Stomach (tissue), 8 donors: ENCODE measurements at regions not wholly inside any gene's neighbourhood (a gene's known extent, or its start where the extent isn't known, plus 50 kb on each side); places are given as distances from the start of the nearest gene placed in this dataset.

ENCODE experiments used
- DNase-seq, 2 donors: peaks; one replicate each; pipeline versions ENCODE4 v3.0.0 to v3.0.0-alpha.2; 2013 to 2019
- H3K27ac ChIP-seq, 5 donors: fragments of 200-600 bp in 4 of 5; sonication (generic) in 4 of 5; one replicate each; pipeline ENCODE4 v1.5.1; 2013 to 2019; ENCODE audit warnings: mild to moderate bottlenecking in 1 of 5, moderate library complexity in 1 of 5
- H3K27me3 ChIP-seq, 3 donors: fragments of 200-600 bp; sonication (generic); one replicate each; pipeline ENCODE4 v1.5.1; 2017 to 2019; ENCODE audit warnings: mixed run types in 1 of 3
- H3K36me3 ChIP-seq, 4 donors: fragments of 200-600 bp; sonication (generic); 1 replicate in 3 of 4; 2 replicates in 1 of 4; pipeline ENCODE4 v1.5.1; 2016 to 2019
- H3K4me1 ChIP-seq, 4 donors: fragments of 200-600 bp; sonication (generic); one replicate each; pipeline ENCODE4 v1.5.1; 2016 to 2019
- H3K4me3 ChIP-seq, 4 donors: fragments of 200-600 bp; sonication (generic) in 3 of 4; one replicate each; pipeline ENCODE4 v1.5.1; 2016 to 2019; ENCODE audit warnings: mild to moderate bottlenecking in 1 of 4
- H3K9me3 ChIP-seq, 4 donors: fragments of 200-600 bp; sonication (generic); one replicate each; pipeline ENCODE4 v1.5.1; 2016 to 2019
- EP300 ChIP-seq: sonication (generic); formaldehyde crosslinking; IDR thresholded peaks from one replicate; pipeline ENCODE4 v1.6.1; 2017; ENCODE audit warnings: antibody characterized with exemption
- POLR2A ChIP-seq, 4 donors: fragments of 450-650 bp; IDR thresholded peaks; one replicate each; pipeline ENCODE4 v1.6.1; 2016; ENCODE audit warnings: antibody characterized with exemption in 4 of 4, control low read depth in 2 of 4, mild to moderate bottlenecking in 1 of 4, moderate library complexity in 1 of 4
- POLR2AphosphoS5 ChIP-seq, 3 donors: sonication (generic); formaldehyde crosslinking; IDR thresholded peaks; one replicate each; pipeline ENCODE4 v1.6.1; 2016; ENCODE audit warnings: antibody characterized with exemption in 3 of 3
- WGBS, 5 donors: extraction: QIAGEN DNeasy Blood & Tissue Kit in 3 of 5; methylation state at CpG; one replicate each; pipeline versions ENCODE4 v1.1.5 to v1.1.7; 2013 to 2018; 5-methylcytosine and 5-hydroxymethylcytosine counted together
- intact Hi-C: fragments of 100-400 bp; cut with DNase I; formaldehyde crosslinking; loops from one replicate; pipeline ENCODE4 v1.15.1; 2023; ENCODE audit warnings: low total_unique reads
- TF ChIP-seq, protein P1 (sequence below), 7 experiments: fragments of 450-650 bp in 4 of 7; fragments of 200-600 bp in 3 of 7; sonication (generic) in 3 of 7; IDR thresholded peaks; one replicate each; pipeline ENCODE4 v1.5.1; 2016 to 2019; ENCODE audit warnings: antibody characterized with exemption in 7 of 7, control low read depth in 2 of 7, mild to moderate bottlenecking in 1 of 7
- donor health status: healthy with polysubstance abuse.
- donor health status: Bipolar disorder and iron deficiency.
- donor health status: healthy.

GRCh38 chr6:8536122-8536521 lies 100.8 kb upstream of the SLC35B3 start:
- Histone ChIP-seq H3K27ac (no peak overlapping the region), H3K4me3 (no peak overlapping the region), H3K9me3 (peaks cover 0 to 16% (median 8%) of the 10 kb centered on the region in 4 donors), H3K4me1 (peaks cover 0 to 6% (median 0%) of the 10 kb centered on the region in 4 donors), H3K27me3 (no peaks in the 10 kb centered on the region), H3K36me3 (no peaks in the 10 kb centered on the region)
- TF ChIP-seq, protein P1, sequence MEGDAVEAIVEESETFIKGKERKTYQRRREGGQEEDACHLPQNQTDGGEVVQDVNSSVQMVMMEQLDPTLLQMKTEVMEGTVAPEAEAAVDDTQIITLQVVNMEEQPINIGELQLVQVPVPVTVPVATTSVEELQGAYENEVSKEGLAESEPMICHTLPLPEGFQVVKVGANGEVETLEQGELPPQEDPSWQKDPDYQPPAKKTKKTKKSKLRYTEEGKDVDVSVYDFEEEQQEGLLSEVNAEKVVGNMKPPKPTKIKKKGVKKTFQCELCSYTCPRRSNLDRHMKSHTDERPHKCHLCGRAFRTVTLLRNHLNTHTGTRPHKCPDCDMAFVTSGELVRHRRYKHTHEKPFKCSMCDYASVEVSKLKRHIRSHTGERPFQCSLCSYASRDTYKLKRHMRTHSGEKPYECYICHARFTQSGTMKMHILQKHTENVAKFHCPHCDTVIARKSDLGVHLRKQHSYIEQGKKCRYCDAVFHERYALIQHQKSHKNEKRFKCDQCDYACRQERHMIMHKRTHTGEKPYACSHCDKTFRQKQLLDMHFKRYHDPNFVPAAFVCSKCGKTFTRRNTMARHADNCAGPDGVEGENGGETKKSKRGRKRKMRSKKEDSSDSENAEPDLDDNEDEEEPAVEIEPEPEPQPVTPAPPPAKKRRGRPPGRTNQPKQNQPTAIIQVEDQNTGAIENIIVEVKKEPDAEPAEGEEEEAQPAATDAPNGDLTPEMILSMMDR (IDR thresholded peaks at IDR 0.05): no peak
- TF ChIP-seq POLR2A (IDR thresholded peaks at IDR 0.05) (no peak), POLR2AphosphoS5 (IDR thresholded peaks at IDR 0.05) (no peak), EP300 (no peak)
- intact Hi-C loops: no loop called here
- 57 to 88% (median 76%) methylated on average over 3 of the region's 3 CpGs for WGBS, 5 donors
- no peak for DNase-seq

DNA sequence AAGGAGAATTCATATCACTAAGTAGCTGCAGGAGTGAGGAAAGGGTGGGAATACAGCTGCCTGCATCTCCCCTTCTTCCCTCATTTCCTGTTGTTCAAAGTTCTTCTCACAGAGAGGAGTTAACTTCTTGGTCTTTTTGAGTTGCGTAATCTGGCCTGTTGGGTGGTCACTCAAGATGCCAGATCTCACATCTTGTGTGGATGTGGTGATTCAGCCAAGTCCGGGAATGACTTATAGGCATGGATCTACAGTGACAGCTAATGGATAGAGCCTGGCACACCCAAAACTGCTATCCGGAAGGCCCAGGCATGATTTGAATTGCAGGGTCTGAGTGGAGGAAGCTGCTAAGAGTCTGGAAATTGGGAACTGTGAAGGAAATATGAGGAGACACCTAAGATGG lies 100.2 kb upstream of the SLC35B3 start:
- Histone ChIP-seq H3K27me3 (no peaks in the 10 kb centered on the region), H3K4me1 (peaks cover 0 to 6% (median 0%) of the 10 kb centered on the region in 4 donors), H3K4me3 (no peak overlapping the region), H3K9me3 (peaks cover 0 to 10% (median 6%) of the 10 kb centered on the region in 4 donors), H3K36me3 (no peaks in the 10 kb centered on the region), H3K27ac (no peak overlapping the region)
- 40 to 81% (median 70%) methylated on average over 3 of the region's 3 CpGs for WGBS, 5 donors
- TF ChIP-seq POLR2A (IDR thresholded peaks at IDR 0.05) (no peak), EP300 (no peak)
- no peak for DNase-seq
- intact Hi-C loops: no loop called here

GRCh38 chr6:8530785-8531435 lies 95.6 kb upstream of the SLC35B3 start:
- no peaks in the 10 kb centered on the region for H3K36me3 ChIP-seq
- peaks cover 0 to 8% (median 3%) of the 10 kb centered on the region in 4 donors for H3K4me1 ChIP-seq
- no peak for DNase-seq
- WGBS, 5 donors: 49 to 60% (median 58%) methylated on average over 12 of the region's 12 CpGs
- intact Hi-C loops: no loop called here
- peaks cover 0 to 4% (median 0%) of the 10 kb centered on the region in 4 donors for H3K9me3 ChIP-seq
- no peak overlapping the region for H3K27ac ChIP-seq
- peak overlapping the region in 1 of 4 donors; percentile 10 for H3K4me3 ChIP-seq
- H3K27me3 ChIP-seq: no peaks in the 10 kb centered on the region
- TF ChIP-seq, protein P1 (IDR thresholded peaks at IDR 0.05): no peak
- TF ChIP-seq POLR2A (IDR thresholded peaks at IDR 0.05): no peak
- no peak for TF ChIP-seq EP300
- no peak for TF ChIP-seq POLR2AphosphoS5 (IDR thresholded peaks at IDR 0.05)

- Histone ChIP-seq H3K4me1 (peaks cover 0 to 8% (median 3%) of the 10 kb centered on the region in 4 donors), H3K9me3 (peaks cover 0 to 4% (median 0%) of the 10 kb centered on the region in 4 donors), H3K27me3 (no peaks in the 10 kb centered on the region), H3K27ac (no peak overlapping the region), H3K36me3 (no peaks in the 10 kb centered on the region), H3K4me3 (no peak overlapping the region)
- intact Hi-C loops: no loop called here
- DNase-seq: no peak
- WGBS, 5 donors: 30 to 58% (median 47%) methylated on average over 2 of the region's 2 CpGs
- TF ChIP-seq, protein P1 (IDR thresholded peaks at IDR 0.05): no peak
- no peak for TF ChIP-seq POLR2A (IDR thresholded peaks at IDR 0.05)
Observed at GRCh38 chr6:8529250-8529649, 93.9 kb upstream of the SLC35B3 start.

GRCh38 chr6:8527818-8528217 lies 92.5 kb upstream of the SLC35B3 start:
- DNase-seq: no peak
- no peak overlapping the region for H3K27ac ChIP-seq
- no peak overlapping the region for H3K4me3 ChIP-seq
- H3K4me1 ChIP-seq: peaks cover 0 to 8% (median 3%) of the 10 kb centered on the region in 4 donors
- H3K36me3 ChIP-seq: no peaks in the 10 kb centered on the region
- 94 to 100% (median 97%) methylated on average over 1 of the region's 1 CpG for WGBS, 5 donors
- peaks cover 0 to under 1% (median 0%) of the 10 kb centered on the region in 4 donors for H3K9me3 ChIP-seq
- H3K27me3 ChIP-seq: no peaks in the 10 kb centered on the region
- no peak for TF ChIP-seq POLR2AphosphoS5 (IDR thresholded peaks at IDR 0.05)
- intact Hi-C loops: no loop called here
